Right renal cortex interstitium (tissue), 3 donors: ENCODE measurements at regions not wholly inside any gene's neighbourhood (a gene's known extent, or its start where the extent isn't known, plus 50 kb on each side); places are given as distances from the start of the nearest gene placed in this dataset.

Experiments
- DNase-seq, 3 donors: peaks; one replicate each; pipeline ENCODE4 v3.0.0-alpha.2; 2013; ENCODE audit warnings: low read depth in 3 of 3, low spot score in 2 of 3

DNA sequence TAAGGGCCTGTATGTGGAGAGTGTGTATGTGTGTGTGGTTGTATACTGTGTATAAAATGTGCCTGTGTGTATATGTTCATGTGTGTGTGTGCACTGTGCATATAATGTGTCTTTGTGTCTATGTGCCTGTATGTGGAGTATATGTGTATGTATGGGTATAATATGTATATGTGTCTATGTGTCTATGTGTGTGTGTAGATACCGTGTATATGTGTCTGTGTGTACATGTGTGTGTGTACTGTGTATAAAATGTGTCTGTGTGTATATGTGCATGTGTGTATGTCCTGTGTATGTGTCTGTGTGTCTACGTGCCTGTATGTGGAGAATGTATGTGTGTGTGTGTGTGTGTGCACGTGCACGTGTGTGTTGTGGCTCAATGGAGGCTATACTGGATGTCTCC lies 200.4 kb upstream of the ZFHX3 start:
- DNase-seq = no peak

DNA sequence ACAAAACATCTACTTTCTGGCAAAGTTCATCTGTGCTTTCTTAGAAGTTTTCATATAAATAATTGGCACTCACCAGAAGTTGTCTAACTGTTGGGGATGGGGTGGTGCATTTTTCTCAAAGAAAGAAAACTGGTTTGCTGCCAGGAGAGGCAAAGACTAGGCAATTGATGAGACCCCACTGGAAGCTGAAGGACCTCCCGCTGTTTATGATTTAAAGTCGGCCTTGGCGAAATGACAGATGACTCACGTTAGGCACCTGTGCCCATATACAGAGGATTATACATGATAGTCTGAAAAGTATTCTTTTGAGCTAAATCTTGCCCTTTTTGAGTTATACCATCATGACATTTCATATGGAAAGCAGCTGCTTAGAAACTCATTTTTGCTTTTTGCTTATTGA lies 193.0 kb upstream of the ZFHX3 start:
- DNase-seq = no peak

DNA sequence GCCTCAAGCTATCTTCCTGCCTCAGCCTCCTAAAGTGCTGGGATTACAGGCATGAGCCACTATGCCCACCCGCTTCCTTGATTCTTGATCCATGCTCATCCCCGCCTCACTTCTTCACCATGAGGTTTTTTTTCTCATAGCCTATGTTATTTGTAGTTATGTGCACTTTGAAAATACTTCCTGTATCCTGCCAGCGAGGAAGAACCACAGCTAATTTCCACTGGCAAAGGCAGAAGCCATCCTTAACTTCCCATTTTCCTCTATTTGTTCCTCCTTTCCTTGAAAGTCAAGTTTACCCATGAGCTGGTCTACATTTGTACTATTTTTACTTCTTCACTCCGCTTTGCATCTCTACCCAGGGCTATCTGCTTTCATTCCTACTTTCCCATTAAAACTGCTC lies 189.7 kb upstream of the ZFHX3 start:
- no peak for DNase-seq

DNA sequence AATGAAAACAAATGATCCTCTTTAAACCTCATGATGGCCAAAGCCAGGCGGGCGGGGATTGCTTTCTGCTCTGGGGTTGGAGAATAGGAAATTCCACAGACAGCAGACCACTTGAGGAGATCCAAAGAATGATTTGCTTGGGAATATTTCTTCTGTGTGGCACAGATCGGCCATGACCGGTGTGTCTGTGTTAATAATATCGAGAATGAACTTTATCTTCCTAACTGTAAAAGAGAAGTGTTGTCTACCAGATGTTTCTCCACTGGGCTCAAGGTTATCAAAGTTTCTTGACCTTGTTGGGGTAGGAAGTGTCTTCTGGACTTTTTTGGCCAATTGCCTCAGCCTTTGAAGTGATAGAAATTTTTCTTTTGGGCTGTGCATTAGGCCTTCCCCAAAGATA lies 186.6 kb upstream of the ZFHX3 start:
- no peak for DNase-seq

DNA sequence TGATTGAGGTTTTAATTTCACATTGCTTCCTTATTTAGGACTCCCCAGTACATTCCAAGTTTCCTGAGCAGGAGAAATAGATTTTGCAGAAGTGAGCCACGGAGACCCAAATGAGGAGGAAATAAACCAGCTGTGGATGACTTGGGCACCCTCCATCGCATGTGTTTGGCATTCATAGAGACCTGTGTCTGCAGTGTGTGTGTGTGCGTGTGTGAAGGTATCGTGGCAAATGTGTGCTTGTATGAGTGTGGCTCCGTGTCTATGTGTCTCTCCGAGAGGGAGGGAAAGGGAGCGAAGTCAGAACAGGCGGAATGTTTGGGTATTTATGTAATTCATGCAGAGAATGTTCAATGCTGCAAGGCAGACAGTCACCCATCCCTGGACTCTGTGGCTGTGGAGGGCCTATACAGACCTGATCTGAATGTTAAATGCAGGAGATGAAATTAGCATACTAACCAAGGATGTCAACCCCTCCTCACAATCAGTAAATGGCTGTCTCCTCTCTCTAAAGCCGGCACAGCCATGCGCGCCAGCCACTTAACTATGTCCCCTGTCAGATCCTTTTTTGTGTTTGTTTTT lies 186.0 kb upstream of the ZFHX3 start:
- DNase-seq = no peak

DNA sequence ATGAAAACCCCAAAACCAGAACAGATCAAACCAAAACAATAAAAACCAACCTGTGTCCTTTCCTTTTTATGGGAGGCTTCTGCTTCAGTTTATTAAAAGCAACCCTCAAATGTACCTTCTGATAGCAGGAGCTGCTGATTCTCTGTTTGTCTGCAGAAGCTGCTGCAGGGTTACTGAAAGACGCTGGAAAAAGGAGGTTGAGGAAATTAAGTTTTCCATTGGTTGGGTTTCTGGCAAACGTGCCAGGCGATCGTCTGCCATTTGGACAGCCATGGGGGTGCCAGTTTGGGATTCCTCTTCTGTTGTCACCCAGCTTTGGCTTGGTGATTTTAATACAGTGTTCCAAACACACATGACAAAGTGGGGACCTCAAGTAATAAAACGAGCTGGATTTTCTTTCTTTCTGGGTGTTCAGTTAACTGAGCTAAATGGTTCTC lies 185.4 kb upstream of the ZFHX3 start:
- DNase-seq = no peak

DNA sequence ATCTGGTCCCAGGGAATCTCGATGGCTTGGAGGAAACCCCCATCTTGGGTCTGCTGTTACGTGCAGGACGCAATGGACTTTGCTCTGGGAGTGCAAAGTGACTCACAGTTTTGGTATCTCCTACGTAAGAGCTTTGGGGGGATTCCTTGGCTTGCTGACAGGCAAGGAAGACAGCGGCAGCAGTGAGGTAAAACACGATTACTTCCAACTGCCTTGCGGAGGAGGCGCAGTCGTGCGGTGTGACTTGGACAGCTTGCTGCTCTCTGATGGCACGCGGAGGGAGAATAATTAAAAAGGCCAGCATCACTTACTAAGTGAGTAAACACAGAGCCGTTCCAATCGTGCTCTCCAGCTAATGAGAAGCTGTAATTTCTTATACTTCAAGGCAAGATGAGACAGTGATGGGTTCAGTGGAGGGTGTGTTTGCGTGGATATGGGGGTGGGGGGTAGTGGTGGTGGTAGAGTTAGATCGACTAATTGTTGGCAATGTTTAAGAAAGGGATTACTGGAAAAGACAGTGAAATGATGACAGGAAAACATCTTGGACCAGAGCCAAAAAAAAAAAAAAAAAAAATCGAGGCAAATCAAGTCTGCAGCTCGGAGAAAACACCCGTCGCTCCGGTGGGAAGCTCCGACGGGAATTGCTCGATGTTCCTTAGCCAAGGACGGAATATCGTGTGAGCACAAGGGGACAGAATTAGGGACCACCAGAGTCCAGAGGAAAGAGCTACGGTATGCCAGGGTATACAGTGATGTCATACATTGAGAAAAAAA lies 184.8 kb upstream of the ZFHX3 start:
- no peak for DNase-seq

DNA sequence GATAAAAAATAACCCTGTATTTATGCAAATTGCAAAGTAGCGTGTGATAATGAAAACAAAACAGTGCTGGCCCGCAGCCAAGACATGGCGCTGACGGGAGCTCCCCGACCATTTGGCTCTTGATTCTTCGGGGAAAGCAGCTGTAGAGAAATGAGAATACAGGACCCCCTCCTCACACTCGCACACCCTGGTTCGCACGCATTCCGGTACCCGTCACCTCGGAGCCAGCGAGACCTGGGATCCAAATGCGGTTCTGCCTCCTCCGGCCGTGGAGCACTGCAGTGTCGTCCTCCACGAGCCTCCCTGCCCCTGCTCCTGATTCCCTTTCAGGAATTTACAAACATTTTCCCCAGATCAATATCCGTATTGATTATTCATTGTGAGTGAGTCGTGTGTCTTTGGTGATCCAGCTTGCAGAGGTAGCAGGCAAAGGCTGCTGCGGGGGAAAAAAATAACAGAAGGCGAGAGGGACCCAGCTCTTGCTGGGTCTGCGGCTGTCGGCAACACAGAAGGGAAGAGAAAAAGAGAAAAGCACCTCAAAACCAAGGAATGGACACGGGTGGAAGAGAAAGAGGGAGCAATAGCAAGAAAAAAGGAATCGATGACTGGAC lies 184.1 kb upstream of the ZFHX3 start:
- no peak for DNase-seq

DNA sequence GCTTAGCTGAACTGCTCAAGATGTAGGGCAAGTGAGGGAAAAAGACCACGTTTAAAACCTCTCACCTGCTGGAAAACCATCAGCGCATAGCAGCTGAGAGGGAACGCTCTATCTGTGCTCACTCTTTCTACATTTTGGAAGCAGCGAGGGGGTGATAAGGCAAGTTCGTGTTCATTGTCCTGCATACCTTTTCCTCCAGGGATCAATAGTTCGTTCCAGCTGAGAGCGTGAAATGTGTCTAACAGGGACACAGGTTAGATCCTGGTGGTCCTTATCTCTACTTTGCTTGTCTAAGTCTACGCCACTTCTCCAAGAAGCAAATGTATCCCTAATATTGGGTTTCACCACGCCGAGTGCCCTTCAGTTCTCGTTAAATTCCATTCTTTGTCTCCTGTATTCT lies 183.5 kb upstream of the ZFHX3 start:
- no peak for DNase-seq

DNA sequence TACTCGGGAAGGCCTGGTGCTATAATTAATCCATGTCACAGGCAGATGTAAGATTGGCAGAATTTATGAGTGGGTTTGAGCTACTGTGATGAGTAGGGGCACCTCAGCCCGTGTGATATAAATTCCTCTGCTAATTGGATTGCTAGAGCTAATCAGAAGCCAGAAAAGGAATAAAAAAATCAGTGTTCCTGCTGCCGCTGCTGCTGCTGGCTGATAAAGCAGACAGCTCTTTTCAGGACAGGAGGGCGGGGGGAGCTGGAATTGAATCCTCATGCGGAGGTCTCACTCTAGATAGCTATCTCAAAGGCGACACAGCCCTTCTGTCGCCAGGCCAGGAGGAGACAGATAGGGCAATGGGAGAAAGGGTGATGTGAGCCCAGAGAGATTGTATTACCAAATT lies 182.7 kb upstream of the ZFHX3 start:
- DNase-seq = no peak

DNA sequence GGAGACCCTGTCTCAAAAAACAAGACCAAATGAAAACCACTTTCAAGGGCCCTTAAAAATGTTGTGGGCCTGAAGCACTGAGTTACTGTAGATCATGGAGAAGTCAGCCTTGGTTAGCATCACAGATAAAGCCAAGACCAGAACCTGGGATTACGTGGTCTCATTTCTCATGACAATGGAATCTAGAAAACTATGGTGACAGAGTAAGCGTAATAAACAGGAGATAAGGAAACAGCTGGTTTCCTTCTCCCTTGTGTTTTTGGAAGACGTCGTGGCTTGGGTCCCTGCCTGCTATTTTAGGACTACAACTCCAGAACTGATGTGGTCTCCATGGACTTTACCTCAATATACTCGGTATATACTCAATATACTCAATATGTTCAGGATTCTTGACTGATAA lies 180.7 kb upstream of the ZFHX3 start:
- no peak for DNase-seq

DNA sequence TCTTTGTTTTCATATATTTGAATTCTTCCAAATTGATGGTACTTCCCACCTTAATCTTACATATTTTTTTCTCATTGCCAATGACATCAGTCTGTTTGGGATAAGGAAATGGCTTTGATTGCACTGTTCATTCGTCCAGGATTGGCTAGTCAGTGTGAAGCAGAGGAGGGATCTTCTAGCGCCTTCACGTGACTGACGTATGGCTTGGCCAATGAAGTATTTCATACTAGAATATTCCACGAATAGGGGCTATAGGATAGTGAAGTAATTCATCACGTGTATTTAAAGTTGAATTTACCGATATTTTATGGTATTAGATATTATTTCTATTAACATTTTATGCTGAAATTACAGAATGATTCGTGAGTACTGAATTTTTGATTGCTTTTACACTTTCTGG lies 178.7 kb upstream of the ZFHX3 start:
- no peak for DNase-seq

DNA sequence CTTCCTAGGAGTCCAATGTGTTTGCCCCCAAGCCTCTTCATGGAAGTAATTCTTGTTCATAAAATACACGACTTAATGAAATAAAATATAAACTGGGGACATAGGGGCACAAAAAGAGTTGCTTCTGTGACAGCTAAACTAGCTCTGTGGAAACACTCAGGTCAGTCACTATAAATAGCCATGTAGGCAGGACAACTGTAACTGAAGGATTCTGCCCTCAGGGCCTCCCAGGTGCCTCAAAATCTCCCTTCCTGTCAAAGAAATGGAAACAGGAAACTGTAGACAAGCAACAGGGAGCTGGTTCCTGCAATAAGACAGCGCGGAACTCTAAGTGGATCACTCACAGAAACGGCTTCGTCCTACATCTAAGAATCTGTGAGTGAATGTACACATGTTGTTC lies 178.1 kb upstream of the ZFHX3 start:
- no peak for DNase-seq

DNA sequence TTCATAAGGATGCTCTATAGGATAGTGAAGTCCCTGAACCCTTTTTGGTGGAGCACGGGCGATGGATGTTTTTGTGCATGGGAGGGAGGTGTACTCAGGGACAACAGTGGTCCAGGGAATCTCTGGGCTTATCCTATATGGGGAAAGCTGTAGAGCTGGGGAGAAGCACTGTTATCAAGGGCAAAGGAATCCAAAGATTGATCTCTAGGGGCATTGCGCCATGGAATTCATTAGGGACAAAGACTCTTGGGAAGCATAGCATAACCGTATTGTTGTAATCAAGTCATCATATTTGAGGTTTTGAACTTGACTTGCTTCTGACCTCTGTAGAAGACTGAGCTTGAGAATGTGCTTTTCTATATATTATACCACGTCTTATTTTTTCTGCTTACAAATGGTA lies 172.9 kb upstream of the ZFHX3 start:
- DNase-seq = no peak

DNA sequence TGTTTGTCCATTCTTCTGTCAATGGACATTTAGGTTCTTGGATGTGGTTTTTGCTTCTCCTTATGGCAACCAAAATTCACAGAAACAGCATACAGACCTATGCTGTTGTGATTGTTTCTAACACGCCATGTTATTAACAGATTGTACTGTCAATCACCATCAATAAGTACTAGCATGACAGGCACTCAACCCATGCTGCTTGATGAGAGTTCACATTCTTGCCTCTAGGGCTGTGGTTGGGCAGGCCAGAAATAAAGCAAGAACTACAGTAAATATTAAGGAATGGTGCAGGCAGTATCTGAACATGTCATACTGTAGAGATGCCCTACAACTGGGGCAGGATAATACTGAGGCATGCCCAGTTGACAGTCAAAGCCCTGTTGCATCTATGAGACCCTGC lies 171.2 kb upstream of the ZFHX3 start:
- no peak for DNase-seq

DNA sequence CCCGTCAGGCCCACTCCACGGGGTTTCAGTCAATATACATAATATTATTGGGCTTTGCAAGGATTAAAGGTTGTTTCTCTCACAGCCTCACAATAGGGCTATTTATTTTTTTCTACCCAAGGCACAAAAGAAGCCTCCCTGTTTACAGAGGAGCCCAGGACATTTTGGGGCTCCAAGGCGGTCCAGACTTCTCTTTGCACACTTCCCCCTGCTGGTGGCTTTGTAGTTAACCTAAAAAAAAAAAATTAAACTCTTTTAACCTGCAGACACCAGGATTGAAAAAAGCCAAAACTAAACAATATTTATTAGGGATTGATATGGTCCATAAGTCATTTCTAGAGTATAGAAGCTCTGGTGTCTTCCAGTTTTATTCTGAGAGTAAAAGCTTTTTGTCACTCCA lies 169.7 kb upstream of the ZFHX3 start:
- DNase-seq = no peak

DNA sequence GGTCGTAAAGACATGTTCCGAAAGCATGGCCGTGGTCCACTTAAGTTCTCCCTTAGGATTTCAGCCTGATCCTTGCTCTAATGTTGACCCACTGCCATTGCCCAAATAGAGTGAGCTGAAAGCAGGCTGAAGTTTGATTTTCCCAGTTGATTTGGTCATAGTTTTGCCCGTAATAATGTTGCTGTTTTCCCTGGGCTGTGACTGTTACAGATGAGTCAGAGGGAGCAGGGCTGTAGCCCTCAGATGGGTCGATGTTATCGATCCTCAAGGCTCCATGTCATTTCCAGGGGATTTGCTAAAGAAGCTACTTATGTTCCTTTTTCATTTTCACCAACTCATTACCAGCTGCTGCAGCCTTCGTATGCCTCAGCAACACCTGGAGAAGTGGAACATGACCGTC lies 169.0 kb upstream of the ZFHX3 start:
- DNase-seq = no peak

DNA sequence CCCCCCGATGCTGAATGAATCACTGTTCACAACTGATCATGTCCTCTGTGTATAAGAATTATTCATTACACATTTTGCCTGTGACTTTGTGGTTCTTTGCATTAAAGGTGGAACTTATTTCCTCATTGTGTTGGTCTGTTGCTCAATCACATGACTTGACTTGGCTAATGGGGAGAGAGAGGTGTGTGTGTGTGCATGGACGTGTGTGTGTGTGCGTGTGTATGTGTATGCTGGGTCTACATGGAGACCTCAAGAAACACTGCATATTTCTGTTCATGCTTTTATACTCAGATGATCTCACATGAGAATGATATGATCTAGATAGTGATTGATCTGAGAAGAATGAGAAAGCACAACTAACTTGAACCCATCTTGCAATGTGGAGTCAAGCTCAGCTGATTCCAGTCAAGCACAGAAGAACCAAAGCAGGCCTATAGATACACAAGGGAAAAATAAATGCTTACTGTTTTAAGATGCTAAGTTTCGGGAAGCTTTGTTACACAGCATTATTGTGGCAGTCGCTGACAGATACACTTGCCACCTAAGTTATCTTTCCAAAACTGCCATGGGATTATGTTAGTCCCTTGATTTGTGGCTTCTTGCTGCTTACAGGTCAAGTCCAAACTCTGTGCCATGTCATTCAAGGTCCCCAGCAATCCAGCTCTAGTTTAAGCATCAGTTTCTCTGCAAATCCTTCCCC lies 167.9 kb upstream of the ZFHX3 start:
- DNase-seq = no peak

DNA sequence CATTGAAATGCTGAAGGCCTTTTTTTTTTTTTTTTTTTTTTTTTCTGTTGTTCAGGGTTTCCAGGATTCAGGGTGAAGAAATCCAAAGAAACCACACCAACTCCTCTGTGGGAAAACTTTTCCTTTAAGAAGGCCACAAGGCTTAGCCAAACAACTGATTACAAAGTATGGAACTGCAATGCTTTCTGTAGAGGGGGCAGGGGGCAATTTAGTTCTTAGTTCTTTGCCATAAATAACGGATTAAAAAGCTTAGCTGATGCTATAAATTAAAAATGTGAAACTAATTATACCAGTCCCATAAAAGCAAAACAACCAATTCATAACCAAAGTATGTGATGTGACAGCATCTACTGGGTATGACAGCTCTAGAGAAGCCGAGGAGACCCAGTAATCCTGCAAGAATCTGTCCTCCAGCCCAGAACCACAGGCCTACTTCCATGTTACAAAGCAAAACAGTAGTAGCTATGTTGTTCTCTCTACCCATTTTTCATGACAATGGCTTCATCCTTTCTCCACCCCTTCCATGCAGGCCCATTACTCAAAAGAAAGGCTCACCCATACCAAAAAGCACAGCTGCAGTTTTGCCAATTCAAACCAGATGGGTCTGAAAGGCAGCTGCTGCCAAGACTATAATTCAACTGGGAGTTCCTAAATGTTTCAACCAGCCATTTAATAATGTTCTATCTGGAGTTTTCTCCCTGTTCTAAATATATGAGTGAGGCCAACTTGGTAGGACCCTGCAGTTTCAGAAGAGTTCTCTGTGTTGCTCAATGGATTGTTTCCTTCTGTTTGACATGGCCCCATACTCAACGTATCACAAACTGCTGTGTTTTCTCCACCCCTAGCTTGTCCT lies 167.1 kb upstream of the ZFHX3 start:
- no peak for DNase-seq

DNA sequence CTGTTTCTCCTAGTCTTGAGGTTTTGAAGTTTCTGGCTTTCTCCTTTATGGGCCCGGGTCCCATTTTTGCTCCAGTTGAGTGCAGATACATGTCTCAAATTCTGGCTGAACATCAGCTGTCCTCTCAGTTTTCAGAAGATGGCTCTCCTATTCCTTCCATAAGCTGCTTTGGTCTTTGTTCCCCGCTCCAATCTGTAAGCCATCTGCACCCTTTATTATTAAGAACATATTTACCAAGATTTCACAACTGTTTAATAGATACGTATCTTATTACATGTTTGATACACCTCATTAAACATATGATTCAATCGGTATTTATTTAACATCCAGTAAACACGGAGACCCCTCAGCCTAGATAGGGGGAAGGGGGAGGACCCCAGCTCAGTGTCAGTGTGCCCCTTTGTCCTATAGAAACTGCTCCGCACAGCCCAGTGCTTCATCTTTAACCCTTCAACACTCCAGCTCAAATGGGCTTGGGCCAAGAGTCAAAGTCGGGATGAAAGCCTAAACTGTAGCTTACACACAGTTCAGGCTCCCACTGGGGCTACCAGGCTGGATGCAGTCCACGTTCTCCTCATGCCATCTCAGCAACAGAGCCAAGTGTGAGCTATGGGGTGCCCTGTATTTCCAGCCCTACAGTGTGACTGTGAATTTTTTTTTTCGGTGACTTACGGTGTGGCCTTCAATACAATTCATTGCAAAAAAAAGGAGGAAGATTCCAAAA lies 166.0 kb upstream of the ZFHX3 start:
- no peak for DNase-seq
